ENCODE measurements at regions not wholly inside any gene's neighbourhood (a gene's known extent, or its start where the extent isn't known, plus 50 kb on each side); places are given as distances from the start of the nearest gene placed in this dataset.
"Not testable (repeated sequence)": the region's sequence is repeated elsewhere in the genome, so short reads cannot be mapped to it uniquely, and the experiment has no call there.

GRCh38 chr10:64345856-64346255 is 824.7 kb downstream of the REEP3 start:
- TF ChIP-seq CTCF (IDR thresholded peaks at IDR 0.05; ENCODE audit: low read depth, low read length): no peak
- DNase-seq (ENCODE audit: low read depth in 2 of 2): no peak
- no peak overlapping the region for H3K4me3 ChIP-seq (replicated peaks in 1 of 2; ENCODE audit: low read depth in 2 of 2, low read length in 2 of 2)

GRCh38 chr10:64346389-64346788 is 825.2 kb downstream of the REEP3 start:
- H3K4me3 ChIP-seq (replicated peaks in 1 of 2; ENCODE audit: low read depth in 2 of 2, low read length in 2 of 2): no peak overlapping the region
- no peak for TF ChIP-seq CTCF (IDR thresholded peaks at IDR 0.05; ENCODE audit: low read depth, low read length)
- no peak for DNase-seq (ENCODE audit: low read depth in 2 of 2)

GRCh38 chr10:64350665-64351064 is 829.5 kb downstream of the REEP3 start:
- H3K4me3 ChIP-seq (replicated peaks in 1 of 2; ENCODE audit: low read depth in 2 of 2, low read length in 2 of 2): no peak overlapping the region
- no peak for DNase-seq (ENCODE audit: low read depth in 2 of 2)
- no peak for TF ChIP-seq CTCF (IDR thresholded peaks at IDR 0.05; ENCODE audit: low read depth, low read length)

- TF ChIP-seq CTCF (IDR thresholded peaks at IDR 0.05; ENCODE audit: low read depth, low read length): no peak
- no peak for DNase-seq (ENCODE audit: low read depth in 2 of 2)
- no peak overlapping the region for H3K4me3 ChIP-seq (replicated peaks in 1 of 2; ENCODE audit: low read depth in 2 of 2, low read length in 2 of 2)
Measured at GRCh38 chr10:64358907-64359306, 837.7 kb downstream of the REEP3 start.

- not testable (repeated sequence) for H3K4me3 ChIP-seq (replicated peaks in 1 of 2; ENCODE audit: low read depth in 2 of 2, low read length in 2 of 2); DNase-seq (ENCODE audit: low read depth in 2 of 2)
Measured at GRCh38 chr10:64360240-64360639, 839.0 kb downstream of the REEP3 start.

GRCh38 chr10:64363687-64364086 is 842.5 kb downstream of the REEP3 start:
- TF ChIP-seq CTCF (IDR thresholded peaks at IDR 0.05; ENCODE audit: low read depth, low read length): no peak
- H3K4me3 ChIP-seq (replicated peaks in 1 of 2; ENCODE audit: low read depth in 2 of 2, low read length in 2 of 2): no peak overlapping the region
- DNase-seq (ENCODE audit: low read depth in 2 of 2): no peak

GRCh38 chr10:64365663-64366062 is 844.5 kb downstream of the REEP3 start:
- DNase-seq (ENCODE audit: low read depth in 2 of 2): no peak
- H3K4me3 ChIP-seq (replicated peaks in 1 of 2; ENCODE audit: low read depth in 2 of 2, low read length in 2 of 2): no peak overlapping the region
- no peak for TF ChIP-seq CTCF (IDR thresholded peaks at IDR 0.05; ENCODE audit: low read depth, low read length)
